ENCODE measurements at regions not wholly inside any gene's neighbourhood (a gene's known extent, or its start where the extent isn't known, plus 50 kb on each side); places are given as distances from the start of the nearest gene placed in this dataset.

DNA sequence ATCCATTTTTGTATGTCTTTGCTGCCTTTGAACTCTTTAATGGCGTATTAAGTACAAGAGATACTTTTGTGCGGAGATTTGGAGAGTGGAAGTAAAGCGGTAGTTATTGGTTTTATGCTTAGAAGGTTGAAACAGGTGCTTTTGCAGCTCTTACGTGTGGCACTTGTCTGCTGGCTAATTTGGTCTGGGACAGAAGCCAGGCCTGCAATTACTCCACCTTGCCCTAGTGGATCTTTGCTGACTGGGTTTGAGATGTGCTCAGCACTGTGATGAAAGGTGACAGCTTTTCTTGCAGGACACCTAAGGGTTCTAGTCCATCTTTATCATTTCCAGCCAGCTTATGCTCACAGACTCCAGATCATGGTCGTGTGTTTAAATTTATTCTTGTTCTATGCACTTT, 252.5 kb downstream of the RPL10L start:
- intact Hi-C loops (cut with micrococcal nuclease): no loop called here
- Mint-ChIP-seq H3K4me3 (no peak overlapping the region), H3K27me3 (no peaks in the 10 kb centered on the region), H3K36me3 (ENCODE audit: low read depth) (no peaks in the 10 kb centered on the region), H3K4me1 (no peaks in the 10 kb centered on the region), H3K9me3 (no peaks in the 10 kb centered on the region), H3K27ac (no peak overlapping the region)
- DNase-seq: no peak

- Mint-ChIP-seq H3K4me3 (no peak overlapping the region), H3K9me3 (peaks cover 6% of the 10 kb centered on the region), H3K27me3 (no peaks in the 10 kb centered on the region), H3K4me1 (no peaks in the 10 kb centered on the region), H3K27ac (no peak overlapping the region), H3K36me3 (ENCODE audit: low read depth) (no peaks in the 10 kb centered on the region)
- no peak for DNase-seq
- intact Hi-C loops (cut with micrococcal nuclease): no loop called here
Observed at GRCh38 chr14:46384611-46385010, 267.0 kb downstream of the RPL10L start.

- DNase-seq: no peak
- Mint-ChIP-seq H3K4me1 (no peaks in the 10 kb centered on the region), H3K36me3 (ENCODE audit: low read depth) (no peaks in the 10 kb centered on the region), H3K27ac (no peak overlapping the region), H3K4me3 (no peak overlapping the region), H3K9me3 (peaks cover 10% of the 10 kb centered on the region), H3K27me3 (no peaks in the 10 kb centered on the region)
- intact Hi-C loops (cut with micrococcal nuclease): no loop called here
Observed at GRCh38 chr14:46381674-46382073, 269.9 kb downstream of the RPL10L start.

- Mint-ChIP-seq H3K27ac (no peak overlapping the region), H3K4me3 (no peak overlapping the region), H3K27me3 (no peaks in the 10 kb centered on the region), H3K36me3 (ENCODE audit: low read depth) (no peaks in the 10 kb centered on the region), H3K9me3 (peaks cover 22% of the 10 kb centered on the region), H3K4me1 (no peaks in the 10 kb centered on the region)
- DNase-seq: no peak
- intact Hi-C loops (cut with micrococcal nuclease): no loop called here
Observed at GRCh38 chr14:46378248-46378647, 273.3 kb downstream of the RPL10L start.

DNA sequence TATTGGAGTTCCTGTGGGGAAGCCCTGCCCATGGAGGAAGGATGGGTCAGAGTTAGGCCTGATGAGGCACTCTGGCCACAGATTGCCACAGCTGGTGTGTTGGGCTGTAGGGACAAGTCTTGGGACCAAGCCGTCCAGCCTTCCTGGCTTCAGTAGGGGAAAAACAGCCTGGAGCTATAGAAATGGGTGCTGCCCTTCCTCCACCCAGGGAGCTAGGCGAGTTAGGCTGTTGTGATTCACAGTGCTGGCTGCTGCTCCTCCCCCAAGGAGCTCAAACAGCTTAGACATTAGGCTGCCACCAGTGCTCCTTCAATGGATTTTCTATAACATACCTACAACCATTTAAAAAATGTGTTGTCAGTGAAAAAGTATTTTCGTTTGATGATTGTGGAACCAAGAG, 274.3 kb downstream of the RPL10L start:
- Mint-ChIP-seq H3K9me3 (peaks cover 24% of the 10 kb centered on the region), H3K27ac (no peak overlapping the region), H3K36me3 (ENCODE audit: low read depth) (no peaks in the 10 kb centered on the region), H3K4me3 (no peak overlapping the region), H3K4me1 (no peaks in the 10 kb centered on the region), H3K27me3 (no peaks in the 10 kb centered on the region)
- no peak for DNase-seq
- intact Hi-C loops (cut with micrococcal nuclease): no loop called here

- H3K27me3 Mint-ChIP-seq: no peaks in the 10 kb centered on the region
- DNase-seq: no peak
- intact Hi-C loops (cut with micrococcal nuclease): no loop called here
- H3K27ac Mint-ChIP-seq: no peak overlapping the region
- peaks cover 12% of the 10 kb centered on the region for H3K9me3 Mint-ChIP-seq
- H3K4me1 Mint-ChIP-seq: no peaks in the 10 kb centered on the region
- H3K36me3 Mint-ChIP-seq (ENCODE audit: low read depth): no peaks in the 10 kb centered on the region
- H3K4me3 Mint-ChIP-seq: no peak overlapping the region
Observed at GRCh38 chr14:46369391-46369790, 282.2 kb downstream of the RPL10L start.

DNA sequence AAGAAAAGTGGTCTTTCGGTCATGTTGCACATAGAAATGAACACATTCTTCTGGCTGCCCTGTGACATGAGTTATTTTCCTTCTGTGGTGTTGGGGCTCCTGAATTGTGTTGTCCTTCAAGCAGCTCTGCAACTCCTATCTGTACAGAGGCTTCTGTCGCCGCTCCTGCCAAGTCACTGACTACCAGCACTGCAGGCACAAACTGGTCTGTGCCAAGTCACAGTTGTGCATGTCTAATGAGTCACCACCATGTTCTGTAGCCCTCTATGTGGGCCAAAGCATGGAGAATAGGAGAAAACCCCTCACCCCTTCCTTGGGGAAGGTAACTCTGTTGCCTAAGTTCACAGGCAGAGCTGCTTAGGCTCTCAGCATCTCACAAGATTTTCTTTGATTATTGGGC, 283.3 kb downstream of the RPL10L start:
- H3K27me3 Mint-ChIP-seq: no peaks in the 10 kb centered on the region
- H3K4me1 Mint-ChIP-seq: no peaks in the 10 kb centered on the region
- peaks cover 6% of the 10 kb centered on the region for H3K9me3 Mint-ChIP-seq
- intact Hi-C loops (cut with micrococcal nuclease): no loop called here
- no peak overlapping the region for H3K4me3 Mint-ChIP-seq
- no peak overlapping the region for H3K27ac Mint-ChIP-seq
- no peaks in the 10 kb centered on the region for H3K36me3 Mint-ChIP-seq (ENCODE audit: low read depth)
- no peak for DNase-seq

DNA sequence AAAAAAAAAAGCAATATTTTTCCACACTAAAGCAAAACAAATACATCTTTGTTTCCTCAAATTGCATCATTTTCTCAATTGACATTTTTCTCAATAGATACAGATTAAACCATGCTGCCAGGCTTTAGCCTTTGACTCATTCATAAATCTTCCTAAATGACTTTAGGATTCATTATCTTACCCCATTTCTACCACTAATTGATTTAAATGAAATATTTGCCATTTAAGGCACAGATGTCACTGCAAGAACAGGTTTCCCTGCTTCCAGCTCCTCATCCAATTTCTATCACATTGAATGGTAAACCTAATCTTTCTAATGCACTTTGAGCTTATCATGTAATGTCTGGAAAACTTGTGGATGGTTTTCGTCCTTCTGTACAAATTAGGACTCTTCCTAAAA, 298.7 kb downstream of the RPL10L start:
- Mint-ChIP-seq H3K36me3 (ENCODE audit: low read depth) (no peaks in the 10 kb centered on the region), H3K9me3 (no peaks in the 10 kb centered on the region), H3K27ac (no peak overlapping the region), H3K4me3 (no peak overlapping the region), H3K4me1 (no peaks in the 10 kb centered on the region), H3K27me3 (no peaks in the 10 kb centered on the region)
- intact Hi-C loops (cut with micrococcal nuclease): no loop called here
- DNase-seq: no peak

- DNase-seq: no peak
- no peak overlapping the region for H3K4me3 Mint-ChIP-seq
- intact Hi-C loops (cut with micrococcal nuclease): no loop called here
- no peaks in the 10 kb centered on the region for H3K4me1 Mint-ChIP-seq
- no peaks in the 10 kb centered on the region for H3K27me3 Mint-ChIP-seq
- H3K9me3 Mint-ChIP-seq: peaks cover 6% of the 10 kb centered on the region
- no peak overlapping the region for H3K27ac Mint-ChIP-seq
- no peaks in the 10 kb centered on the region for H3K36me3 Mint-ChIP-seq (ENCODE audit: low read depth)
Observed at GRCh38 chr14:46344327-46344937, 307.1 kb downstream of the RPL10L start.

GRCh38 chr14:46325777-46326176, 325.8 kb downstream of the RPL10L start:
- Mint-ChIP-seq H3K4me1 (no peaks in the 10 kb centered on the region), H3K27me3 (no peaks in the 10 kb centered on the region), H3K9me3 (no peaks in the 10 kb centered on the region), H3K4me3 (no peak overlapping the region), H3K36me3 (ENCODE audit: low read depth) (no peaks in the 10 kb centered on the region), H3K27ac (no peak overlapping the region)
- DNase-seq: no peak
- intact Hi-C loops (cut with micrococcal nuclease): no loop called here

DNA sequence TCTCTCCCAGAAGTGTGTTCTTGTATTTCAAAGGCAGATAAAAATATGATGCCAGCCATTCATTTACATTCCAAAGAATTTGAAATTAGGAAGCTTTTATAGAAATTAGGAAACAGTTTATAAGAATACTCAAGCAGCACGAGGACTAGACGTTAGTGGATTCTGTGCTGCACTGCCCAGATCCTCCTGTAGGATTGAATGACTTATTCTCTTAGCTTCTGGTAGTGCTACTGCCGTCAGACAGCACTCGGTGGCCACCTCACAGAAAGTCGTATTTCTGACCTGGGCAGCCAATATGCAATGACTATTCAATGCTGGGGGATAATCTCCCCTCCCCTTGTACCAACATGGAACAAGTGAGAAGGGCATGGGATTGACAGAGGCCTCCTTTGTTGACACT, 326.4 kb downstream of the RPL10L start:
- DNase-seq: no peak
- intact Hi-C loops (cut with micrococcal nuclease): no loop called here
- H3K36me3 Mint-ChIP-seq (ENCODE audit: low read depth): no peaks in the 10 kb centered on the region
- no peaks in the 10 kb centered on the region for H3K27me3 Mint-ChIP-seq
- H3K4me3 Mint-ChIP-seq: no peak overlapping the region
- no peaks in the 10 kb centered on the region for H3K4me1 Mint-ChIP-seq
- H3K27ac Mint-ChIP-seq: no peak overlapping the region
- H3K9me3 Mint-ChIP-seq: no peaks in the 10 kb centered on the region

DNA sequence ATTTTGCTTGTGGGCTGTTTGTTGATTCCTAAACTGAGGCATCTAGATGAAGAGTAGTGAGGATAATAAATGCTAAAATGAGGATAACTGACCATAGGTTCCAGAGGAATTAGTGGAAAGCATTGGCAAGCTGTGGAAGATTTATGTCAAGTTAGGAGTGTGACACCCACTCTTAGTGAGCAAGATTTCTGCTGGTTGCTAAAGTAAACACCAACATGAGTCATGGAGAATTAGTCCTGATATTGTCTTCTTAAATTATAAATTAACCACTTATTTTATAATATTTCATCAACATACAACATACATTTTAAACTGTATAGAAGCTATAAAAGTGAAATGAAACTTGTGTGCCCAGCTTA, 328.2 kb downstream of the RPL10L start:
- intact Hi-C loops (cut with micrococcal nuclease): no loop called here
- no peak overlapping the region for H3K4me3 Mint-ChIP-seq
- H3K36me3 Mint-ChIP-seq (ENCODE audit: low read depth): no peaks in the 10 kb centered on the region
- DNase-seq: no peak
- no peak overlapping the region for H3K27ac Mint-ChIP-seq
- no peaks in the 10 kb centered on the region for H3K27me3 Mint-ChIP-seq
- no peaks in the 10 kb centered on the region for H3K9me3 Mint-ChIP-seq
- H3K4me1 Mint-ChIP-seq: no peaks in the 10 kb centered on the region

GRCh38 chr14:46322730-46323403, 328.7 kb downstream of the RPL10L start:
- DNase-seq: no peak
- Mint-ChIP-seq H3K27me3 (no peaks in the 10 kb centered on the region), H3K9me3 (no peaks in the 10 kb centered on the region), H3K4me3 (no peak overlapping the region), H3K4me1 (no peaks in the 10 kb centered on the region), H3K36me3 (ENCODE audit: low read depth) (no peaks in the 10 kb centered on the region), H3K27ac (no peak overlapping the region)
- intact Hi-C loops (cut with micrococcal nuclease): no loop called here

GRCh38 chr14:46322076-46322475, 329.5 kb downstream of the RPL10L start:
- H3K9me3 Mint-ChIP-seq: no peaks in the 10 kb centered on the region
- H3K36me3 Mint-ChIP-seq (ENCODE audit: low read depth): no peaks in the 10 kb centered on the region
- intact Hi-C loops (cut with micrococcal nuclease): no loop called here
- no peak for DNase-seq
- H3K27ac Mint-ChIP-seq: no peak overlapping the region
- H3K27me3 Mint-ChIP-seq: no peaks in the 10 kb centered on the region
- no peak overlapping the region for H3K4me3 Mint-ChIP-seq
- no peaks in the 10 kb centered on the region for H3K4me1 Mint-ChIP-seq

DNA sequence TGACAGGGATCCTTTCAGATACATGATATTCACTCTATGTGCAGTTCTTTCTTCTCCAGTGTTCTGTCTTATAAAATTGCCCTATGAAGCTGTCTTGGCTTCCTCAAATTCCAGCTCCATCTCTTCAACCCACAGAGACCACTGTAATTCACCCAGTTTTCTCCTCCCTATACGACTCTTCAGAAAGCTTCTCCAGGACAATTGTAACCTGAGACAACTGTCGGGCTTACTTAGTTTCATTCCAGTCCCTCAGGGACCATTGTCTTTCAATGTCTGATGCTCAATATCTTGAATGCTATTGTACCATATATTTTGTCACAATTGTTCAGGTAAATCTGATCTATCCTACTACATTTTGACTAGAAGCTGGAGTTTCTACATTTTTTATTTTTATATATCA, 345.3 kb downstream of the RPL10L start:
- no peaks in the 10 kb centered on the region for H3K36me3 Mint-ChIP-seq (ENCODE audit: low read depth)
- intact Hi-C loops (cut with micrococcal nuclease): no loop called here

More for the DNA sequence above, 345.3 kb downstream of the RPL10L start:
- no peak overlapping the region for H3K27ac Mint-ChIP-seq
- no peaks in the 10 kb centered on the region for H3K27me3 Mint-ChIP-seq
- H3K9me3 Mint-ChIP-seq: no peaks in the 10 kb centered on the region
- H3K4me3 Mint-ChIP-seq: no peak overlapping the region
- no peak for DNase-seq
- H3K4me1 Mint-ChIP-seq: no peaks in the 10 kb centered on the region
